Sigmoid colon (tissue), 6 donors: ENCODE measurements at regions not wholly inside any gene's neighbourhood (a gene's known extent, or its start where the extent isn't known, plus 50 kb on each side); places are given as distances from the start of the nearest gene placed in this dataset.

Experiments used
- DNase-seq: peaks from one replicate; pipeline ENCODE4 v3.0.0-alpha.2; 2019
- H3K27ac ChIP-seq, 4 donors: fragments of 200-600 bp; sonication (generic); one replicate each; pipeline ENCODE4 v1.5.1; 2016 to 2019; ENCODE audit warnings: mild to moderate bottlenecking in 1 of 4
- H3K27me3 ChIP-seq, 3 donors: fragments of 200-600 bp; sonication (generic); one replicate each; pipeline ENCODE4 v1.5.1; 2019; ENCODE audit warnings: mild to moderate bottlenecking in 1 of 3
- H3K36me3 ChIP-seq, 4 donors: fragments of 200-600 bp; sonication (generic); one replicate each; pipeline ENCODE4 v1.5.1; 2016 to 2019
- H3K4me1 ChIP-seq, 4 donors: fragments of 200-600 bp; sonication (generic); one replicate each; pipeline ENCODE4 v1.5.1; 2017 to 2019
- H3K4me3 ChIP-seq, 4 donors: fragments of 200-600 bp; sonication (generic); one replicate each; pipeline ENCODE4 v1.5.1; 2017 to 2019; ENCODE audit warnings: mild to moderate bottlenecking in 2 of 4, moderate library complexity in 1 of 4
- H3K9me3 ChIP-seq, 4 donors: fragments of 200-600 bp in 3 of 4; sonication (generic) in 3 of 4; one replicate each; pipeline versions ENCODE4 v1.5.1 to v1.6.1; 2013 to 2019
- CTCF ChIP-seq, 4 experiments: fragments of 450-650 bp in 3 of 4; fragments of 200-600 bp in 1 of 4; IDR thresholded peaks; one replicate each; pipeline ENCODE4 v1.5.1; 2016 to 2019; ENCODE audit warnings: antibody characterized with exemption in 4 of 4, mild to moderate bottlenecking in 3 of 4, moderate library complexity in 2 of 4
- EP300 ChIP-seq, 4 donors: sonication (generic); formaldehyde crosslinking; IDR thresholded peaks; one replicate each; pipeline ENCODE4 v1.6.1; 2017; ENCODE audit warnings: antibody characterized with exemption in 4 of 4
- POLR2A ChIP-seq, 2 donors: fragments of 450-650 bp; IDR thresholded peaks; one replicate each; pipeline ENCODE4 v1.6.1; 2016; ENCODE audit warnings: antibody characterized with exemption in 2 of 2, mild to moderate bottlenecking in 2 of 2, moderate library complexity in 2 of 2
- POLR2AphosphoS5 ChIP-seq, 4 donors: sonication (generic); formaldehyde crosslinking; IDR thresholded peaks; one replicate each; pipeline ENCODE4 v1.6.1; 2017; ENCODE audit warnings: antibody characterized with exemption in 4 of 4
- WGBS, 2 donors: extraction: QIAGEN DNeasy Blood & Tissue Kit; methylation state at CpG; one replicate each; pipeline ENCODE4 v1.1.7; 2013; 5-methylcytosine and 5-hydroxymethylcytosine counted together
- intact Hi-C: fragments of 100-400 bp; cut with DNase I; formaldehyde crosslinking; loops from one replicate; pipeline ENCODE4 v1.15.1; 2023
- donor health status: healthy with polysubstance abuse.
- donor health status: healthy.

- H3K36me3 ChIP-seq, result no peaks in the 10 kb centered on the region
- H3K27ac ChIP-seq, result no peak overlapping the region
- no peaks in the 10 kb centered on the region for H3K27me3 ChIP-seq
- no peaks in the 10 kb centered on the region for H3K9me3 ChIP-seq
- no peak overlapping the region for H3K4me3 ChIP-seq
- no peak for DNase-seq
- H3K4me1 ChIP-seq, result no peaks in the 10 kb centered on the region
- no peak for TF ChIP-seq POLR2AphosphoS5 (IDR thresholded peaks at IDR 0.05)
- TF ChIP-seq CTCF (IDR thresholded peaks at IDR 0.05), result no peak
- no peak for TF ChIP-seq POLR2A (IDR thresholded peaks at IDR 0.05)
- TF ChIP-seq EP300 (IDR thresholded peaks at IDR 0.05), result no peak
- intact Hi-C loops, result no loop called here
- WGBS, 2 donors, result 60 to 68% methylated on average over 3 of the region's 3 CpGs
These were observed 677.0 kb upstream of the POT1 start for GRCh38 chr7:125606671-125607070.

GRCh38 chr7:125605241-125605640 is 675.6 kb upstream of the POT1 start:
- intact Hi-C loops, result no loop called here
- no peak overlapping the region for H3K4me3 ChIP-seq
- H3K27ac ChIP-seq, result no peak overlapping the region
- H3K4me1 ChIP-seq, result no peaks in the 10 kb centered on the region
- 67 to 76% methylated on average over 2 of the region's 2 CpGs for WGBS, 2 donors
- H3K27me3 ChIP-seq, result no peaks in the 10 kb centered on the region
- DNase-seq, result no peak
- H3K36me3 ChIP-seq, result no peaks in the 10 kb centered on the region
- no peak for TF ChIP-seq CTCF (IDR thresholded peaks at IDR 0.05)
- no peak for TF ChIP-seq POLR2AphosphoS5 (IDR thresholded peaks at IDR 0.05)
- no peak for TF ChIP-seq POLR2A (IDR thresholded peaks at IDR 0.05)
- TF ChIP-seq EP300 (IDR thresholded peaks at IDR 0.05), result no peak
- H3K9me3 ChIP-seq, result no peaks in the 10 kb centered on the region

GRCh38 chr7:125602441-125602840 is 672.8 kb upstream of the POT1 start:
- Histone ChIP-seq H3K4me1 (no peaks in the 10 kb centered on the region), H3K36me3 (no peaks in the 10 kb centered on the region), H3K27ac (no peak overlapping the region), H3K4me3 (no peak overlapping the region), H3K27me3 (no peaks in the 10 kb centered on the region), H3K9me3 (no peaks in the 10 kb centered on the region)
- DNase-seq, result no peak
- TF ChIP-seq POLR2AphosphoS5 (IDR thresholded peaks at IDR 0.05), result no peak
- TF ChIP-seq CTCF (IDR thresholded peaks at IDR 0.05), result no peak
- TF ChIP-seq POLR2A (IDR thresholded peaks at IDR 0.05), result no peak
- TF ChIP-seq EP300 (IDR thresholded peaks at IDR 0.05), result no peak
- intact Hi-C loops, result no loop called here
- WGBS, 2 donors, result 67 to 80% methylated on average over 1 of the region's 1 CpG

GRCh38 chr7:125599387-125599786 is 669.8 kb upstream of the POT1 start:
- WGBS, 2 donors, result 72 to 77% methylated on average over 3 of the region's 3 CpGs

More at GRCh38 chr7:125599387-125599786, 669.8 kb upstream of the POT1 start:
- Histone ChIP-seq H3K27me3 (no peaks in the 10 kb centered on the region), H3K4me3 (no peak overlapping the region), H3K4me1 (no peaks in the 10 kb centered on the region), H3K27ac (no peak overlapping the region), H3K9me3 (no peaks in the 10 kb centered on the region), H3K36me3 (no peaks in the 10 kb centered on the region)
- intact Hi-C loops, result no loop called here
- TF ChIP-seq POLR2A (IDR thresholded peaks at IDR 0.05), result no peak
- no peak for TF ChIP-seq CTCF (IDR thresholded peaks at IDR 0.05)
- TF ChIP-seq EP300 (IDR thresholded peaks at IDR 0.05), result no peak
- TF ChIP-seq POLR2AphosphoS5 (IDR thresholded peaks at IDR 0.05), result no peak
- no peak for DNase-seq
